ENCODE measurements at regions not wholly inside any gene's neighbourhood (a gene's known extent, or its start where the extent isn't known, plus 50 kb on each side); places are given as distances from the start of the nearest gene placed in this dataset.
"Not testable (repeated sequence)": the region's sequence is repeated elsewhere in the genome, so short reads cannot be mapped to it uniquely, and the experiment has no call there.

- DNase-seq (ENCODE audit: low read depth in 2 of 2), result no peak
These were observed 64.5 kb upstream of the TNFAIP3 start for GRCh38 chr6:137802408-137803182.

GRCh38 chr6:137804637-137805036 is 62.4 kb upstream of the TNFAIP3 start:
- peak in 1 of 2 donors; percentile 21 for DNase-seq (ENCODE audit: low read depth in 2 of 2)

DNA sequence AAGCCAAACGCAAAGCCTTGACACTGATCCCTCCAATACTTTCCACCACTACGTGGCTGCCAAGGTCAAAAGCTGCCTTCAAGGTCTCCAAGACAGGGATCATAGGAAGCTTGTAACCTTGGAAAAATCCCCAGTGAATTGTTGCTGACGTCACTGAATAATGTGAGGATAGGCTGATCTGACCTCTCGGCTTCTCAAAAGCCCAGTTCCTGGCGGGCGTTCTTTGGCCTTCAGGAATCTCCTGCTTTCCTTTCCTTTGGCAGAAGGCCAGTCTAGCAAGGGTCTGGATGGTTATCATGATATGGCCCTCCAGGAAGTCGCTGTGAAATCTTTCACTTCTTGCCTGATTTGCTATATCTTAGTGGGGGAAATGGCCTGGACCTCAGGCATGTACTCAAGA is 61.4 kb upstream of the TNFAIP3 start:
- peak in 1 of 2 donors; percentile 73 for DNase-seq (ENCODE audit: low read depth in 2 of 2)

DNA sequence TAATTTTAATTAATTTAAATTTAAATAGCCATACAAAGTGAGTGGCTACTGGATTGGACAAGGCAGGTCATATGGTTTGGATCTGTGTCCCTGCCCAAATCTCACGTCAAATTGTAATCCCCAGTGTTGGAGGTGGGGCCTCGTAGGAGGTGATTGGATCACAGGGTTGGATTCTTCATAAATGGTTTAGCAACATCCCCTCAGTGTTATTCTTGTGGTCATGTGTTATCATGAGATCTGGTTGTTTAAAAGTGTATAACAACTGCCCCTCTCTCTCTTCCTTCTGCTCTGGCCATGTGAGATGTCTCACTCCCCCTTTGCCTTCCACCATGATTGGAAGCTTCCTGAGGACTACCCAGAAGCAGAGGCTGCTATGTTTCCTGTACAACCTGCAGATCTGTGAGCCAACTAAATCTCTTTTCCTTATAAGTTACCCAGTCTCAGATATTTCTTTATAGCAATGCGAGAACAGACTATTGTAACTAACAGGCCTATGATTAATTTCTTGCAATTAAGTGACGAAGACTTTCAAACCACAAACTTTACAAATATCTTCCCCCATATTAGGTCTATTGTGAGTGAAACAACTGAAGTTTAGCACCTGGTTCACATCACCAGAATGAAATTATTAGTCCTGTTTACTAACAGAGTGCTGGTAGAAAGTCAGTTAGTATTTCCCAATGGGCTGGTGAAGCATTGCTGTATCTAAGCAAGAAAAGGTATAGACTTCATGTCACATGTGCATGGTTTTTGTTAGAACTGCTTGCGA is 60.0 kb upstream of the TNFAIP3 start:
- DNase-seq (ENCODE audit: low read depth in 2 of 2), result no peak

- peak in 1 of 2 donors; percentile 46 for DNase-seq (ENCODE audit: low read depth in 2 of 2)
These were observed 58.9 kb upstream of the TNFAIP3 start for GRCh38 chr6:137808191-137808590.

GRCh38 chr6:137808836-137809315 is 58.2 kb upstream of the TNFAIP3 start:
- DNase-seq (ENCODE audit: low read depth in 2 of 2), result no peak

- not testable (repeated sequence) for DNase-seq (ENCODE audit: low read depth in 2 of 2)
These were observed 57.0 kb upstream of the TNFAIP3 start for GRCh38 chr6:137809895-137810553.

- no peak for DNase-seq (ENCODE audit: low read depth in 2 of 2)
These were observed 56.4 kb upstream of the TNFAIP3 start for GRCh38 chr6:137810554-137811120.

DNA sequence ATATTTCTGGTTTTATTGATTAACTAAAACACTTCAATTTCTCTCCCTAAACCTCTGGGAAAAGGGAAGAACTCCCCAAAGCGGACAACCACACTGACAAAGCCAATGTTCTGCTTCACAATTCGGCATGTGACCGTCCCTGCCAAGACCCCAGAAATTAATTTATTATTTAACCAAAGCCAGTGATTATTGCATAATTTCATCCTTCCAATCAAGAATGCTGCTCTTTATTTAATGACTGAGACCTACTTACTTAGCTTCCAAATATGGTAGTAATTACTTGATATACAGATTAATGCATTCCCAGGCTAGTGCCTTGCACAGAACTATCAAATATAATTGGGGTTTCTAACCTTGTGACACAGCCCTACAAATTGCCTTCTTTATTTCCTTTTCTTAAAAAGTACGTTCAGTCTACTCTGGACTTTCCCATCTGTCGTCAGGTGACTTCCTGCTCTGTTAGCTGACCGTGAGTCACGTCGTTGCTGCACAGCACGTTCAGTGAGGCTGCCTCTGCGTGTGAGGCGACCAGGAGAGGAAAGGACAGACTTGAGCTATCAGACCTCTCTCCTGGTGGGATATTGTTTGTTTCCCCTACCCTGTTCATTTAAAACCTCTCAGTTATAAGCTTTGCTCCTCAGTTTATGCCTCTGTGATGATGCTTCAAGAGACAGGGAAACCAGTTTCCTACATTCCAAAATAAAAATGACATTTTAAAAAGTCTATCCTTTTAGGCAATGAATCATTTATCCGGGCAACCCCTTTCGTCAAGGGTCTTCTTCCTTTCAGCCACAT is 55.7 kb upstream of the TNFAIP3 start:
- peak; percentile 78 to 94 for DNase-seq (ENCODE audit: low read depth in 2 of 2)

DNA sequence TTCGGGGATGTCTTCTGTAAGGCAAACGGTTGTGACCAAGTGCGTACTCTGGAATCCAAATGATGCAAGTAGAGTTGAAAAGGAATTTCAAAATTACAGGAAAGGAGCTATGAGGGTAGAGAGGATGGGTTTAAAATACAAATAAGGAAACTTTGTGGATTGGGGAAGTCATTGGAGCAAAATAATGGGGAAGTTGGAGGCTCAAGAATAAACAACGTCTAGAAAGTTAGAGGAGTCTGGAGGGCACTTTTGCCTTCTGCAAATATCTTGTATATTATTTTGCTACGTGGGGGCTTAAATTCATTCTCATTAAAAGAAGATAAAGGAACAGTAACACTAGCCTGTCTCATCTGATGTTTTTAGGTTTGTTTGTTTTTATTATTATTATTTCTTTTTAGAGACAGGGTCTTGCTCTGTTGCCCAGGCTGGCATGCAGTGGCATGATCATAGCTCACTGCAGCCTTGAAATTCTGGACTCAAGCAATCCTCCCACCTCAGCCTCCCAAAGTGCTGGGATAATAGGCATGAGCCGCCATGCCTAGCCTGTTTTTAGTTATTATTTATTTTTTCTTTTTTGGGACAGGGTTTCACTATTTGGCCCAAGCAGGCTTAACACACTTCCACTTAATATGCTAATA is 55.0 kb upstream of the TNFAIP3 start:
- DNase-seq (ENCODE audit: low read depth in 2 of 2), result no peak

GRCh38 chr6:137813308-137813970 is 53.6 kb upstream of the TNFAIP3 start:
- DNase-seq (ENCODE audit: low read depth in 2 of 2), result no peak

DNA sequence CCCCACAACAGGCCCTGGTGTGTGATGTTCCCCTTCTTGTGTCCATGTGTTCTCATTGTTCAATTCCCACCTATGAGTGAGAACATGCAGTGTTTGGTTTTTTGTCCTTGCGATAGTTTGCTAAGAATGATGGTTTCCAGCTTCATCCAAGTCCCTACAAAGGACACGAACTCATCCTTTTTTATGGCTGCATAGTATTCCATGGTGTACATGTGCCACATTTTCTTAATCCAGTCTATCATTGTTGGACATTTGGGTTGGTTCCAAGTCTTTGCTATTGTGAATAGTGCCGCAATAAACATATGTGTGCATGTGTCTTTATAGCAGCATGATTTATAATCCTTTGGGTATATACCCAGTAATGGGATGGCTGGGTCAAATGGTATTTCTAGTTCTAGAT is 53.0 kb upstream of the TNFAIP3 start:
- not testable (repeated sequence) for DNase-seq (ENCODE audit: low read depth in 2 of 2)

DNA sequence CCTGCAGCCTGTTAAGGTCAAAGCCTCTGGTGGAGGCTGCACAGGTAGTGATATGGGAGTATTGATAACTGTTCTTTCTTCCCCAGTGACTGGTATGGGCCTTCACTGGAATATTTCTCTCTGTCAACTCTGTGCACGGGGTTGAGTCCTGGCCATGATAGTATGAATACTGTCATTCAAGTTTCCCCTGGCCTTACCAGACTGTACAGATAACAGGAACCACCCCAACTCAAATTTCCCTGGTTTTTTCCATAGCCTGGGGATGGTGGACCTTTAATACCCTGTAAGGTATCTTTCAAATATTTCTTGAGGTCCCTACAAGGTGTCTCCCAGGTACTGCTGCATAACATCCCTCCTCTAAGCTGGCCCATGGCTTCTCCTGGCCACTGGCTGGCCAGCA is 51.4 kb upstream of the TNFAIP3 start:
- DNase-seq (ENCODE audit: low read depth in 2 of 2), result no peak

- no peak for DNase-seq (ENCODE audit: low read depth in 2 of 2)
These were observed 50.9 kb upstream of the TNFAIP3 start for GRCh38 chr6:137816133-137816579.

DNA sequence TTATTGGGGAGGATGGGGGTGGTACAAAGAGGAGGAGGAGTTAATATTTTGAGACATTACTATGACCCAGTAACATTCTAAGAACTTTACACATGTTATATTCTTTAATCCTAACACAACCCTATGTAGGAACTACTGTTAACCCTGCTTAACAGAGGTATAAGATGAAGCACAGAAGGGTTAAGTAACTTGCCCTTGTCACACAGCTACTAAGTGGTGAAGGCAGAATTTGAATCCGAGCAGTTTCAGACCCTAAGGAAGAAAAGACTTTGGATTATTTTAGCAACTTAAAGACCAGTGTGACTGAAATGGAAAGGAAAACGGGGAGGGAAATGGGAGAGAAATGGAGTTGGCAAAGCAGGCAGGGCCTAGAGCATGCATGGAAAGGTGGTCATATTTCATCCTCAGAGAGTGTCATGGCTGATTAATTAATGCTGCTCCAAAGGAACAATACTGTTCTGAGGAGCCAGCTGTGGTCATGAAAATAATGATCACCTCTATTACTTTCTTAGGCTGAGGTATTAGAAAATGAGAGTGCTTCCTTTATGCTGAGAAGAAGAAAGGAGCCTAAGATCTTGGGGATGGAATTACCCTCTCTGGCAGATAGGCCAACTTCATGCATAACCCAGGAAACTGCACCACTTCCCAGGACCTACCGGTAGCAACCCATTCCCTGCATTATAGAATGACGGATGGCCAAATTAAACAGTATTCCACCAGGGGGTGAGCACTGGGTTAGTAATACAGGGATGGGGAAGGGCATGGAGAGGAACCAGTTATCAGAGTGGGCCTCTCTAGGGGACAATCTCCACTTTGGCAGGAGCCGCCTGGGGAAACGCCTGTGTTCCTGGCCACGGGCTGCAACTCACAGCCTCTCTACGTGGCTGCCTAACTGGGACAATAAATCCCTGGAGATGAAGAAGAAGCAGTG is 50.1 kb upstream of the TNFAIP3 start:
- DNase-seq (ENCODE audit: low read depth in 2 of 2), result no peak

Measured in dermis microvascular lymphatic vessel endothelial cell (primary cell).